ENCODE measurements at regions not wholly inside any gene's neighbourhood (a gene's known extent, or its start where the extent isn't known, plus 50 kb on each side); places are given as distances from the start of the nearest gene placed in this dataset.

GRCh38 chr1:167161242-167161641, 59.4 kb upstream of the POU2F1 start:
- TF ChIP-seq CTCF (conservative IDR thresholded peaks at IDR 0.05; ENCODE audit: low read depth, low read length): no peak
- no peak for TF ChIP-seq RAD21 (IDR thresholded peaks at IDR 0.05; ENCODE audit: low read length)
- no peak for TF ChIP-seq POLR2A (IDR thresholded peaks at IDR 0.05; ENCODE audit: low read depth, low read length)
- TF ChIP-seq CEBPB (IDR thresholded peaks at IDR 0.05; ENCODE audit: low read depth, low read length): no peak
- TF ChIP-seq SMC3 (IDR thresholded peaks at IDR 0.05; ENCODE audit: low read depth, low read length): no peak
